OCI-LY7 (cell line): ENCODE measurements at regions not wholly inside any gene's neighbourhood (a gene's known extent, or its start where the extent isn't known, plus 50 kb on each side); places are given as distances from the start of the nearest gene placed in this dataset.

Experiments
- BruUV-seq: library from RNA; stranded (reverse); fragments of 400-500 nt; replicated peaks from 2 replicates; lab custom pipeline; 2021; lab: Mats Ljungman, UMichigan
- CTCF ChIA-PET: fragments of 300-600 bp; sonication (Branson Sonifier 250); formaldehyde crosslinking; loops from one replicate; lab custom pipeline; 2022; ENCODE audit warnings: antibody characterized with exemption; ENCODE audit not compliant: unreplicated experiment; lab: Charles Lee
- POLR2A ChIA-PET: fragments of 300-600 bp; sonication (Branson Sonifier 250); formaldehyde crosslinking; loops from one replicate; lab custom pipeline; 2022; ENCODE audit warnings: antibody characterized with exemption; lab: Charles Lee
- DNase-seq: peaks from one replicate; pipeline ENCODE4 v3.0.0-alpha.2; 2015; ENCODE audit warnings: low spot score
- H2AFZ ChIP-seq: fragments of 200-600 bp; sonication (generic), shearing (Covaris generic); 2 replicates; pipeline ENCODE4 v1.6.1; 2014; ENCODE audit warnings: mild to moderate bottlenecking, antibody characterized with exemption, low read length, moderate library complexity
- H3K27ac ChIP-seq: fragments of 200-600 bp; sonication (generic); 2 replicates; pipeline ENCODE4 v1.5.1; 2014; ENCODE audit warnings: mixed run types, low read depth, mild to moderate bottlenecking, moderate library complexity, low read length, inconsistent platforms; ENCODE audit not compliant: poor library complexity, severe bottlenecking
- H3K36me3 ChIP-seq: fragments of 200-600 bp; sonication (generic); 2 replicates; pipeline ENCODE4 v1.6.1; 2014; ENCODE audit warnings: mild to moderate bottlenecking, antibody characterized with exemption, low read length, moderate library complexity, mixed read lengths; ENCODE audit not compliant: insufficient read depth
- H3K4me1 ChIP-seq: fragments of 200-600 bp; sonication (generic); 2 replicates; pipeline ENCODE4 v1.5.1; 2014; ENCODE audit warnings: mild to moderate bottlenecking, low read length; ENCODE audit not compliant: insufficient read depth, poor library complexity, severe bottlenecking
- H3K4me2 ChIP-seq: fragments of 200-600 bp; sonication (generic); 2 replicates; pipeline ENCODE4 v1.6.1; 2014; ENCODE audit warnings: mild to moderate bottlenecking, low read length
- H3K4me3 ChIP-seq: fragments of 200-600 bp; sonication (generic); 2 replicates; pipeline ENCODE4 v1.5.1; 2014; ENCODE audit warnings: mild to moderate bottlenecking, low read depth, low read length; ENCODE audit not compliant: poor library complexity, severe bottlenecking
- H3K79me2 ChIP-seq: fragments of 200-600 bp; sonication (generic); 2 replicates; pipeline ENCODE4 v1.6.1; 2016; ENCODE audit warnings: low read depth, mild to moderate bottlenecking, low read length, moderate library complexity, mixed read lengths; ENCODE audit not compliant: insufficient read depth
- H3K9me2 ChIP-seq: fragments of 200-600 bp; sonication (generic); 2 replicates; pipeline ENCODE4 v1.6.1; 2016; ENCODE audit warnings: mild to moderate bottlenecking, low read length, mixed read lengths; ENCODE audit not compliant: insufficient read depth
- H3K9me3 ChIP-seq: fragments of 200-600 bp; sonication (generic); 2 replicates; pipeline ENCODE4 v1.6.1; 2014; ENCODE audit warnings: mild to moderate bottlenecking, mixed run types, low read length, mixed read lengths
- H4K20me1 ChIP-seq: fragments of 200-600 bp; sonication (generic); 2 replicates; pipeline ENCODE4 v1.6.1; 2014; ENCODE audit warnings: mild to moderate bottlenecking, antibody characterized with exemption, low read length, moderate library complexity, mixed read lengths; ENCODE audit not compliant: insufficient read depth
- CTCF ChIP-seq: fragments of 200-600 bp; sonication (generic); conservative IDR thresholded peaks from 2 replicates; pipeline ENCODE4 v1.5.1; 2014; ENCODE audit warnings: mild to moderate bottlenecking, antibody characterized with exemption, low read length, moderate library complexity, mixed read lengths
- EZH2phosphoT487 ChIP-seq: fragments of 200-600 bp; sonication (generic); IDR thresholded peaks from 2 replicates; pipeline ENCODE4 v1.6.1; 2018; ENCODE audit warnings: low read depth, borderline replicate concordance, mild to moderate bottlenecking, mixed run types, antibody characterized with exemption, low read length, moderate library complexity, mixed read lengths
- intact Hi-C: fragments of 100-400 bp; cut with micrococcal nuclease; formaldehyde crosslinking; loops from one replicate; pipeline ENCODE4 v1.10.0; 2022; ENCODE audit not compliant: unreplicated experiment

- Histone ChIP-seq H3K4me2 (no peak overlapping the region), H3K4me3 (no peak overlapping the region), H4K20me1 (no peaks in the 10 kb centered on the region), H2AFZ (no peak overlapping the region), H3K9me3 (no peaks in the 10 kb centered on the region), H3K27ac (no peak overlapping the region), H3K79me2 (no peaks in the 10 kb centered on the region), H3K36me3 (no peaks in the 10 kb centered on the region), H3K9me2 (no peaks in the 10 kb centered on the region), H3K4me1 (no peaks in the 10 kb centered on the region)
- DNase-seq: no peak
- ChIA-PET CTCF (no interaction called here), POLR2A (no interaction called here)
- no peak for TF ChIP-seq CTCF
- TF ChIP-seq EZH2phosphoT487: no peak
- no TSS peak for BruUV-seq
- intact Hi-C loops: no loop called here
These were observed 208.3 kb upstream of the DAB2 start for GRCh38 chr5:39633057-39633456.

DNA sequence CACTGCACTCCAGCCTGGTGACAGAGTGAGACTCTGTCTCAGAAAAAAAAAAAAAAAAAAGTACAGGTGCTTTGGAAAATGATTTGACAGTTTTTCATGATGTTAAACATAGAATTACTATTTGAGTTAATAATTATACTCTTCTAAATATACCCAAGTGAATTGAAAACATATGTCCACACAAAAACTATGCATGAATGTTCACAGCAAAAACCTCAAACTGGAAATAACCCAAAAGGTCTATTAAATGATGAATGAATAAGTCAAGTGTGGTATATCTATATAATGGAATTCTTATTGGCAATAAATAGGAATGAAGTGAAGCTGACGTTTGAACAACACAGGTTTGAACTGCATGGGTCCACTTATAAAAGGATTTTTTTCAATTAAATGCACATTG lies 207.2 kb upstream of the DAB2 start:
- H2AFZ ChIP-seq: no peak overlapping the region
- H4K20me1 ChIP-seq: no peaks in the 10 kb centered on the region
- H3K9me3 ChIP-seq: no peaks in the 10 kb centered on the region
- H3K4me1 ChIP-seq: no peaks in the 10 kb centered on the region
- ChIA-PET CTCF (no interaction called here), POLR2A (no interaction called here)
- no peaks in the 10 kb centered on the region for H3K79me2 ChIP-seq
- intact Hi-C loops: no loop called here
- H3K9me2 ChIP-seq: no peaks in the 10 kb centered on the region
- TF ChIP-seq EZH2phosphoT487 (no peak), CTCF (no peak)
- no peak overlapping the region for H3K27ac ChIP-seq
- H3K4me2 ChIP-seq: no peak overlapping the region
- H3K36me3 ChIP-seq: no peaks in the 10 kb centered on the region
- no peak overlapping the region for H3K4me3 ChIP-seq
- BruUV-seq: no TSS peak
- DNase-seq: no peak

DNA sequence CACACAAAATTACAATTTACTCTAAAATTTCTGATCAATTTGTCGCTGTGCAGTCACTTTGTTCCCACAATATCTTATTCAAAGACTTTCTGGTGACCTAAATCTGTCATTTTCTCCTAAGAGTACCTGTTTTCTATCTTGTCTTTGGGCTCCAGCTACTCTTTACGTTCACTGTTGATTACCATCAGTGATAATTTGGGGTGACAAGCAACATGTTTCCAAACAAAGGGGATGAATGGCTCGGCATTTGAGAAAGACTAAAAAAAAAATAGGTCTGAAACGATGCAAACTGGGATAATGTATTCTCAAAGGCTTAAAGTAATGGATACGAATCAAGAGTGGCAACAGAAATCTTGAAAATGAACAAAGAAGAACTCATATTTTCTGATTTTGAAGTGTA lies 205.2 kb upstream of the DAB2 start:
- Histone ChIP-seq H3K79me2 (no peaks in the 10 kb centered on the region), H3K9me3 (no peaks in the 10 kb centered on the region), H4K20me1 (no peaks in the 10 kb centered on the region), H3K4me2 (no peak overlapping the region), H3K36me3 (no peaks in the 10 kb centered on the region), H3K4me1 (no peaks in the 10 kb centered on the region), H3K4me3 (no peak overlapping the region), H3K9me2 (no peaks in the 10 kb centered on the region), H2AFZ (no peak overlapping the region), H3K27ac (no peak overlapping the region)
- POLR2A ChIA-PET: no interaction called here
- intact Hi-C loops: no loop called here
- TF ChIP-seq CTCF (no peak), EZH2phosphoT487 (no peak)
- no TSS peak for BruUV-seq
- CTCF ChIA-PET: no interaction called here
- DNase-seq: no peak
